Prostate gland (tissue), 2 donors: ENCODE measurements at regions not wholly inside any gene's neighbourhood (a gene's known extent, or its start where the extent isn't known, plus 50 kb on each side); places are given as distances from the start of the nearest gene placed in this dataset.

ENCODE experiments used
- CTCF ChIP-seq, 4 experiments: fragments of 200-600 bp in 2 of 4; fragments of 450-650 bp in 2 of 4; sonication (generic) in 2 of 4; IDR thresholded peaks; 1 replicate in 3 of 4; 2 replicates in 1 of 4; pipeline ENCODE4 v1.5.1; 2016 to 2019; ENCODE audit warnings: antibody characterized with exemption in 4 of 4, mild to moderate bottlenecking in 2 of 4, moderate library complexity in 2 of 4
- POLR2A ChIP-seq: fragments of 450-650 bp; IDR thresholded peaks from one replicate; pipeline ENCODE4 v1.6.1; 2016; ENCODE audit warnings: antibody characterized with exemption, mild to moderate bottlenecking

DNA sequence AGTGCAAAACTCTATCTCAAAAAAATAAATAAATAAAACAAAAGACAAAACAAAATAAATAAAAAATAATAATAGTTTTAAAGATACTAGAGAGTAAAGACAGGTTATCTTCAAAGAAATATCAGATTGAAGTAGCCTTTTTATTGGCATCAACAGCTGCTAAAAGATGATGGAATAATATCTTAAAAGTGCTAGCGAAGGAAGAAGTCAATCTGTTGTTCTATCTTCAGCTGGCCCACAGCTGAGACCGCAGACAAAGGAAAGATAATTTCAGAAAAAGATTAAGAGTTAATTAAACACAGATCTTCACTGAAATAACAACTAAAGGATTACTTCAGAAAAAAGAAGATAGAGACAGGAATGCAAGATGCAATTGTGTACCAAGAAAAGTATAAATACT lies 130.2 kb upstream of the PKDCC start:
- no peak for TF ChIP-seq CTCF (IDR thresholded peaks at IDR 0.05)
- TF ChIP-seq POLR2A: no peak
